CD14-positive monocyte (primary cell): ENCODE measurements at regions not wholly inside any gene's neighbourhood (a gene's known extent, or its start where the extent isn't known, plus 50 kb on each side); places are given as distances from the start of the nearest gene placed in this dataset.

ENCODE experiments used
- DNase-seq, 3 donors: peaks; one replicate each; pipeline ENCODE4 v3.0.0-alpha.2; 2011 to 2022
- H2AFZ ChIP-seq: 2 replicates; pipeline ENCODE4 v1.6.0; 2012; ENCODE audit warnings: mild to moderate bottlenecking, low read depth, low read length, inconsistent platforms; ENCODE audit not compliant: insufficient read depth, poor library complexity, severe bottlenecking
- H3K27ac ChIP-seq, 2 donors: 1 replicate in 1 of 2; 2 replicates in 1 of 2; pipeline ENCODE4 v1.5.1; 2012 to 2013; ENCODE audit warnings: low read length in 2 of 2, control low read depth in 1 of 2, inconsistent platforms in 1 of 2, low read depth in 1 of 2, mild to moderate bottlenecking in 1 of 2
- H3K27me3 ChIP-seq, 2 donors: one replicate each; pipeline versions ENCODE4 v1.6.0 to v1.6.1; 2011 to 2013; ENCODE audit warnings: low read length in 2 of 2; ENCODE audit not compliant: control insufficient read depth in 2 of 2, insufficient read depth in 2 of 2
- H3K36me3 ChIP-seq, 2 donors: replicated peaks in 1 of 2; 1 replicate in 1 of 2; 2 replicates in 1 of 2; pipeline versions ENCODE4 v1.5.1 to v1.6.1; 2012 to 2013; ENCODE audit warnings: low read length in 2 of 2, control low read depth in 1 of 2, inconsistent platforms in 1 of 2, mild to moderate bottlenecking in 1 of 2; ENCODE audit not compliant: insufficient read depth in 2 of 2, control insufficient read depth in 1 of 2
- H3K4me1 ChIP-seq, 2 donors: 1 replicate in 1 of 2; 2 replicates in 1 of 2; pipeline versions ENCODE4 v1.5.1 to v1.6.1; 2012 to 2013; ENCODE audit warnings: low read length in 2 of 2, control low read depth in 1 of 2, inconsistent platforms in 1 of 2, mild to moderate bottlenecking in 1 of 2, moderate library complexity in 1 of 2; ENCODE audit not compliant: insufficient read depth in 2 of 2, control insufficient read depth in 1 of 2
- H3K4me2 ChIP-seq: replicated peaks from 2 replicates; pipeline ENCODE3; 2012; ENCODE audit warnings: low read length, moderate library complexity, mild to moderate bottlenecking; ENCODE audit not compliant: poor library complexity, severe bottlenecking; ENCODE audit errors: extremely low read depth
- H3K4me3 ChIP-seq, 3 experiments: fragments of 200-600 bp in 1 of 3; sonication (generic) in 1 of 3; replicated peaks in 1 of 3; 1 replicate in 2 of 3; 2 replicates in 1 of 3; pipeline ENCODE4 v1.5.1; 2011 to 2013; ENCODE audit warnings: low read length in 3 of 3, mild to moderate bottlenecking in 3 of 3, control low read depth in 2 of 3, low read depth in 2 of 3, inconsistent platforms in 1 of 3, moderate library complexity in 1 of 3
- H3K79me2 ChIP-seq: 2 replicates; pipeline ENCODE4 v1.6.0; 2012; ENCODE audit warnings: mild to moderate bottlenecking, control low read depth, inconsistent platforms, low read length, moderate library complexity; ENCODE audit not compliant: insufficient read depth
- H3K9ac ChIP-seq: 2 replicates; pipeline ENCODE4 v1.6.0; 2017; ENCODE audit warnings: low read length, mild to moderate bottlenecking; ENCODE audit not compliant: insufficient read depth, poor library complexity, severe bottlenecking
- H3K9me3 ChIP-seq, 2 donors: replicated peaks in 1 of 2; 1 replicate in 1 of 2; 2 replicates in 1 of 2; pipeline versions ENCODE4 v1.5.1 to v1.6.1; 2012 to 2013; ENCODE audit warnings: low read length in 2 of 2, control low read depth in 1 of 2; ENCODE audit not compliant: control insufficient read depth in 1 of 2, insufficient read depth in 1 of 2
- H4K20me1 ChIP-seq: 2 replicates; pipeline ENCODE4 v1.6.0; 2012; ENCODE audit warnings: mild to moderate bottlenecking, low read length, control low read depth, moderate library complexity; ENCODE audit not compliant: insufficient read depth
- H3K27ac Mint-ChIP-seq, 7 donors: one replicate each; pipeline ENCODE4 v1.8.0; 2020; ENCODE audit warnings: mild to moderate bottlenecking in 7 of 7, mixed read lengths in 7 of 7, moderate library complexity in 6 of 7, inconsistent platforms in 2 of 7
- H3K27me3 Mint-ChIP-seq, 3 donors: one replicate each; pipeline ENCODE4 v1.8.0; 2021 to 2022; ENCODE audit warnings: low read depth in 3 of 3, mild to moderate bottlenecking in 3 of 3, mixed read lengths in 3 of 3, moderate library complexity in 3 of 3, inconsistent platforms in 1 of 3
- H3K36me3 Mint-ChIP-seq, 2 donors: one replicate each; pipeline ENCODE4 v1.8.0; 2020; ENCODE audit warnings: mixed read lengths in 2 of 2, inconsistent platforms in 1 of 2, mild to moderate bottlenecking in 1 of 2
- H3K4me1 Mint-ChIP-seq: one replicate; pipeline ENCODE4 v1.8.0; 2020; ENCODE audit warnings: mild to moderate bottlenecking, mixed read lengths
- H3K4me3 Mint-ChIP-seq, 2 donors: one replicate each; pipeline ENCODE4 v1.8.0; 2020; ENCODE audit warnings: mild to moderate bottlenecking in 2 of 2, mixed read lengths in 2 of 2, moderate library complexity in 1 of 2
- H3K9me3 Mint-ChIP-seq, 7 donors: one replicate each; pipeline ENCODE4 v1.8.0; 2020 to 2022; ENCODE audit warnings: mixed read lengths in 7 of 7, mild to moderate bottlenecking in 6 of 7, moderate library complexity in 6 of 7, inconsistent platforms in 2 of 7
- WGBS: methylation state at CpG from one replicate; pipeline ENCODE4 v1.1.5; 2013; ENCODE audit warnings: missing lambda C conversion rate; ENCODE audit not compliant: insufficient coverage; 5-methylcytosine and 5-hydroxymethylcytosine counted together
- intact Hi-C, 2 donors: fragments of 100-400 bp; cut with micrococcal nuclease; formaldehyde crosslinking; loops; one replicate each; pipeline versions ENCODE4 v1.15.0 to v1.15.1; 2023
- TF ChIP-seq, protein P1 (sequence below): fragments of 200-600 bp; IDR thresholded peaks from one replicate; pipeline ENCODE4 v1.8.0; 2022; ENCODE audit warnings: antibody characterized with exemption, mild to moderate bottlenecking

DNA sequence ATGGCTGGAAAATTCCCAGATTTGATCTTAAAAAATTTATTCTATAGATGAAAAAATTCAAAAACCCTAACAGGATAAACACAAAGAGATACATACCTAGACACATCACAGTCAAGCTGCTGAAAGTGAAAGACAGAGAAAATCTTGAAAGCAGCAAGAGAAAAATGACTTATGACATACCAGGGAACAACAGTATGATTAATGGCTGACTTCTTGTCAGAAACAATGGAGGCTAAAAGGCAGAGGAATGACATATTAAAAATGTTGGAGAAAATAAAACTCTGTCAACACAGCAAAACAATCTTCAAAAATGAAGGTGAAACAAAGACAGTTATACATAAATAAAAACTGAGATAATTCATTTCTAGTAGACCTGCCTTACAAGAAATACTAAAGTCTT is 442.7 kb downstream of the IPMK start:
- no peaks in the 10 kb centered on the region for H3K9me3 ChIP-seq
- H2AFZ ChIP-seq: no peak overlapping the region
- H3K4me3 ChIP-seq: no peak overlapping the region
- Mint-ChIP-seq H3K27me3 (peaks cover 0 to 1% (median 0%) of the 10 kb centered on the region in 3 donors), H3K9me3 (peaks cover 0 to 3% (median 0%) of the 10 kb centered on the region in 7 donors), H3K4me1 (no peaks in the 10 kb centered on the region), H3K4me3 (no peak overlapping the region), H3K27ac (no peak overlapping the region), H3K36me3 (no peaks in the 10 kb centered on the region)
- H3K36me3 ChIP-seq: no peaks in the 10 kb centered on the region
- H3K79me2 ChIP-seq: no peaks in the 10 kb centered on the region
- H3K4me2 ChIP-seq: no peak overlapping the region
- H3K27ac ChIP-seq: no peak overlapping the region
- H4K20me1 ChIP-seq: no peaks in the 10 kb centered on the region
- no peak for DNase-seq
- intact Hi-C loops: no loop called here
- H3K4me1 ChIP-seq: no peaks in the 10 kb centered on the region
- H3K9ac ChIP-seq: no peak overlapping the region
- H3K27me3 ChIP-seq: no peaks in the 10 kb centered on the region
- TF ChIP-seq, protein P1, sequence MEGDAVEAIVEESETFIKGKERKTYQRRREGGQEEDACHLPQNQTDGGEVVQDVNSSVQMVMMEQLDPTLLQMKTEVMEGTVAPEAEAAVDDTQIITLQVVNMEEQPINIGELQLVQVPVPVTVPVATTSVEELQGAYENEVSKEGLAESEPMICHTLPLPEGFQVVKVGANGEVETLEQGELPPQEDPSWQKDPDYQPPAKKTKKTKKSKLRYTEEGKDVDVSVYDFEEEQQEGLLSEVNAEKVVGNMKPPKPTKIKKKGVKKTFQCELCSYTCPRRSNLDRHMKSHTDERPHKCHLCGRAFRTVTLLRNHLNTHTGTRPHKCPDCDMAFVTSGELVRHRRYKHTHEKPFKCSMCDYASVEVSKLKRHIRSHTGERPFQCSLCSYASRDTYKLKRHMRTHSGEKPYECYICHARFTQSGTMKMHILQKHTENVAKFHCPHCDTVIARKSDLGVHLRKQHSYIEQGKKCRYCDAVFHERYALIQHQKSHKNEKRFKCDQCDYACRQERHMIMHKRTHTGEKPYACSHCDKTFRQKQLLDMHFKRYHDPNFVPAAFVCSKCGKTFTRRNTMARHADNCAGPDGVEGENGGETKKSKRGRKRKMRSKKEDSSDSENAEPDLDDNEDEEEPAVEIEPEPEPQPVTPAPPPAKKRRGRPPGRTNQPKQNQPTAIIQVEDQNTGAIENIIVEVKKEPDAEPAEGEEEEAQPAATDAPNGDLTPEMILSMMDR: no peak

DNA sequence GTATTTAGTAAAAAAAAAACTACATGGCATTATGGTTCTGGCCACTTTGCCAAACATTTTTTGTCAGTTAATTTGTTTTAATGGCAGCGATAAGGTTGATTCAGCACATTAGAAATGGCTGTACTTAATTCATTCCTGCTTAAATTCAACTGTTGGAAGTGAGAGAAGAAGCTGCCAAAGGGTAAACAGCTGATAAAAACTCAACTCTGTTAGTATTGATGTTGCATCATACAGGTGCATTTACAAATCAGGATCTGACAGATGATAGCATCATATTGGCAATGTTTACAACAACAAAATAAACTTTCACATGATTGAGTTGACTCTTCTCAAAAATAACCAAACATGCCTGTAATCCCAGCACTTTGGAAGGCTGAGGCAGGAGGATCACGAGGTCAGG is 444.3 kb downstream of the IPMK start:
- H3K4me1 ChIP-seq: no peaks in the 10 kb centered on the region
- no peaks in the 10 kb centered on the region for H3K4me1 Mint-ChIP-seq
- intact Hi-C loops: no loop called here
- peaks cover 4 to 5% of the 10 kb centered on the region in 2 donors for H3K9me3 ChIP-seq
- H3K27ac ChIP-seq: no peak overlapping the region
- peaks cover 0 to 6% (median 1%) of the 10 kb centered on the region in 7 donors for H3K9me3 Mint-ChIP-seq
- no peak overlapping the region for H3K4me3 Mint-ChIP-seq
- TF ChIP-seq, protein P1: no peak
- H3K4me3 ChIP-seq: no peak overlapping the region
- H3K36me3 Mint-ChIP-seq: no peaks in the 10 kb centered on the region
- no peaks in the 10 kb centered on the region for H3K79me2 ChIP-seq
- no peak overlapping the region for H2AFZ ChIP-seq
- H3K27me3 Mint-ChIP-seq: peaks cover 0 to 1% (median 0%) of the 10 kb centered on the region in 3 donors
- DNase-seq: no peak
- no peaks in the 10 kb centered on the region for H3K36me3 ChIP-seq
- 86% methylated on average over 1 of the region's 2 CpGs for WGBS
- no peak overlapping the region for H3K27ac Mint-ChIP-seq
- no peaks in the 10 kb centered on the region for H4K20me1 ChIP-seq
- no peak overlapping the region for H3K4me2 ChIP-seq
- H3K9ac ChIP-seq: no peak overlapping the region
- no peaks in the 10 kb centered on the region for H3K27me3 ChIP-seq
